ENCODE measurements at regions not wholly inside any gene's neighbourhood (a gene's known extent, or its start where the extent isn't known, plus 50 kb on each side); places are given as distances from the start of the nearest gene placed in this dataset.

GRCh38 chr14:46306267-46306666 lies 345.3 kb downstream of the RPL10L start:
- Histone ChIP-seq H3K4me1 (no peaks in the 10 kb centered on the region), H3K27me3 (no peaks in the 10 kb centered on the region), H3K9me3 (no peaks in the 10 kb centered on the region), H3K36me3 (no peaks in the 10 kb centered on the region), H3K4me3 (ENCODE audit: low read depth, low read length) (no peak overlapping the region)
- TF ChIP-seq CTCF (IDR thresholded peaks at IDR 0.05; ENCODE audit: low read depth, low read length), result no peak
- no peak for DNase-seq

GRCh38 chr14:46300765-46301164 lies 350.8 kb downstream of the RPL10L start:
- DNase-seq, result no peak
- Histone ChIP-seq H3K9me3 (no peaks in the 10 kb centered on the region), H3K4me1 (no peaks in the 10 kb centered on the region), H3K4me3 (ENCODE audit: low read depth, low read length) (no peak overlapping the region), H3K36me3 (no peaks in the 10 kb centered on the region), H3K27me3 (no peaks in the 10 kb centered on the region)
- TF ChIP-seq CTCF (IDR thresholded peaks at IDR 0.05; ENCODE audit: low read depth, low read length), result no peak

GRCh38 chr14:46290706-46291105 lies 360.9 kb downstream of the RPL10L start:
- Histone ChIP-seq H3K36me3 (no peaks in the 10 kb centered on the region), H3K9me3 (no peaks in the 10 kb centered on the region; the same call in none of the 2 replicates)

GRCh38 chr14:46279776-46280175 lies 371.8 kb downstream of the RPL10L start:
- Histone ChIP-seq H3K4me3 (ENCODE audit: low read depth, low read length) (no peak overlapping the region), H3K9me3 (no peaks in the 10 kb centered on the region), H3K27me3 (no peaks in the 10 kb centered on the region), H3K36me3 (no peaks in the 10 kb centered on the region), H3K4me1 (peaks cover 7% of the 10 kb centered on the region; the same call in 1 of the 2 replicates)
- no peak for DNase-seq
- TF ChIP-seq CTCF (IDR thresholded peaks at IDR 0.05; ENCODE audit: low read depth, low read length), result no peak

More at GRCh38 chr14:46290706-46291105, 360.9 kb downstream of the RPL10L start:
- peaks cover 3% of the 10 kb centered on the region for H3K4me1 ChIP-seq
- no peak for TF ChIP-seq CTCF (IDR thresholded peaks at IDR 0.05; ENCODE audit: low read depth, low read length)
- DNase-seq, result no peak
- H3K4me3 ChIP-seq (ENCODE audit: low read depth, low read length), result no peak overlapping the region
- no peaks in the 10 kb centered on the region for H3K27me3 ChIP-seq

- no peak for TF ChIP-seq CTCF (IDR thresholded peaks at IDR 0.05; ENCODE audit: low read depth, low read length)
Measured at GRCh38 chr14:46279327-46279726, 372.3 kb downstream of the RPL10L start.

GRCh38 chr14:46259536-46259935 lies 392.0 kb downstream of the RPL10L start:
- no peak for DNase-seq
- no peak for TF ChIP-seq CTCF (IDR thresholded peaks at IDR 0.05; ENCODE audit: low read depth, low read length)
- no peaks in the 10 kb centered on the region for H3K36me3 ChIP-seq
- no peaks in the 10 kb centered on the region for H3K27me3 ChIP-seq
- no peaks in the 10 kb centered on the region; the same call in 1 of the 2 replicates for H3K4me1 ChIP-seq
- no peaks in the 10 kb centered on the region for H3K9me3 ChIP-seq
- H3K4me3 ChIP-seq (ENCODE audit: low read depth, low read length), result no peak overlapping the region

More at GRCh38 chr14:46279327-46279726, 372.3 kb downstream of the RPL10L start:
- no peaks in the 10 kb centered on the region for H3K27me3 ChIP-seq
- peaks cover 7% of the 10 kb centered on the region; the same call in 1 of the 2 replicates for H3K4me1 ChIP-seq
- no peaks in the 10 kb centered on the region for H3K36me3 ChIP-seq
- no peak for DNase-seq
- no peaks in the 10 kb centered on the region for H3K9me3 ChIP-seq
- H3K4me3 ChIP-seq (ENCODE audit: low read depth, low read length), result no peak overlapping the region
